Caco-2 (cell line): ENCODE measurements at regions not wholly inside any gene's neighbourhood (a gene's known extent, or its start where the extent isn't known, plus 50 kb on each side); places are given as distances from the start of the nearest gene placed in this dataset.
"Not testable (repeated sequence)": the region's sequence is repeated elsewhere in the genome, so short reads cannot be mapped to it uniquely, and the experiment has no call there.

Experiments
- BruUV-seq: library from RNA; stranded (reverse); fragments of 400-500 nt; replicated peaks from 2 replicates; lab custom pipeline; 2021; lab: Mats Ljungman, UMichigan
- CTCF ChIA-PET: fragments of 300-600 bp; sonication (Branson Sonifier 250); formaldehyde crosslinking; loops from one replicate; lab custom pipeline; 2022; ENCODE audit warnings: antibody characterized with exemption; lab: Charles Lee
- POLR2A ChIA-PET: fragments of 300-600 bp; sonication (Branson Sonifier 250); formaldehyde crosslinking; loops from one replicate; lab custom pipeline; 2022; ENCODE audit warnings: antibody characterized with exemption; lab: Charles Lee
- DNase-seq, 2 experiments: peaks; one replicate each; pipeline versions ENCODE4 v3.0.0 to v3.0.0-alpha.2; 2020 to 2022
- H3K27me3 ChIP-seq: replicated peaks from 2 replicates; pipeline ENCODE4 v1.6.0; 2011; ENCODE audit warnings: low read length; ENCODE audit not compliant: control insufficient read depth, insufficient read depth
- H3K36me3 ChIP-seq: 2 replicates; pipeline ENCODE4 v1.5.1; 2011; ENCODE audit warnings: low read length; ENCODE audit not compliant: control insufficient read depth, insufficient read depth
- H3K4me1 ChIP-seq: fragments of 250-450 bp; sonication (Bioruptor Pico); 2 replicates; pipeline ENCODE4 v1.5.1; 2020; ENCODE audit warnings: mild to moderate bottlenecking
- H3K4me3 ChIP-seq: 2 replicates; pipeline ENCODE4 v1.5.1; 2011; ENCODE audit warnings: low read depth, mild to moderate bottlenecking, control low read depth, low read length
- H3K9me3 ChIP-seq: fragments of 250-450 bp; sonication (Bioruptor Pico); 2 replicates; pipeline ENCODE4 v1.5.1; 2020; ENCODE audit warnings: mild to moderate bottlenecking, moderate library complexity
- H3K27ac Mint-ChIP-seq: one replicate; pipeline ENCODE4 v1.8.0; 2022; ENCODE audit warnings: mixed read lengths; ENCODE audit not compliant: unreplicated experiment
- H3K27me3 Mint-ChIP-seq: one replicate; pipeline ENCODE4 v1.8.0; 2022; ENCODE audit warnings: mixed read lengths; ENCODE audit not compliant: insufficient read depth, unreplicated experiment
- H3K36me3 Mint-ChIP-seq: one replicate; pipeline ENCODE4 v1.8.0; 2022; ENCODE audit warnings: mild to moderate bottlenecking, mixed read lengths; ENCODE audit not compliant: insufficient read depth, unreplicated experiment
- H3K4me1 Mint-ChIP-seq: one replicate; pipeline ENCODE4 v1.8.0; 2022; ENCODE audit warnings: low read depth, mixed read lengths; ENCODE audit not compliant: unreplicated experiment
- H3K4me3 Mint-ChIP-seq: one replicate; pipeline ENCODE4 v1.8.0; 2022; ENCODE audit warnings: mild to moderate bottlenecking, moderate library complexity, mixed read lengths; ENCODE audit not compliant: unreplicated experiment
- H3K9me3 Mint-ChIP-seq: one replicate; pipeline ENCODE4 v1.8.0; 2022; ENCODE audit warnings: mixed read lengths; ENCODE audit not compliant: unreplicated experiment
- CTCF ChIP-seq, 2 experiments: fragments of 200-600 bp in 1 of 2; IDR thresholded peaks; 1 replicate in 1 of 2; 2 replicates in 1 of 2; pipeline versions ENCODE4 v1.5.1 to v1.8.0; 2011 to 2022; ENCODE audit warnings: antibody characterized with exemption in 1 of 2, control low read depth in 1 of 2, inconsistent platforms in 1 of 2, low read depth in 1 of 2, low read length in 1 of 2, mild to moderate bottlenecking in 1 of 2, moderate library complexity in 1 of 2; ENCODE audit not compliant: insufficient read depth in 1 of 2, severe bottlenecking in 1 of 2, unreplicated experiment in 1 of 2
- intact Hi-C: fragments of 100-400 bp; cut with micrococcal nuclease; formaldehyde crosslinking; loops from one replicate; pipeline ENCODE4 v1.10.0; 2022; ENCODE audit not compliant: unreplicated experiment

DNA sequence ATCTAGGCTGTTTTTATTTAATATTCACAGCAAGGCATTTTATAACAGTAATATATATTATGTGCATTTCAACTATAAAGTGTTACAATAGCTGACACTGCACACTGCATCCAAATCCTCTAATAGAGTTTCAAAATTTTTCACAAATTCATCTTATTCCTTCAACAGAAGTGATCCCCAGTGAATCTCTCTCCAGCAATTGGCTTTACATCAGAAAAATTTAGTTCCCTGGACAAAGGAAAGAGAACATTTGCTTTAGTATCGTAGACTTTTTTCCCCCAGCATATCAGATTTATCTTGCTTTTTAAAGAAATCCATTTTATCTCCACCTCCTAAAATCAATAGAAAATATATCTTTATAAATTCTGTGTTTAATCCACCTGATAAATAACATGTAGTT, 868.6 kb downstream of the TBL1XR1 start:
- Histone ChIP-seq H3K27me3 (no peaks in the 10 kb centered on the region), H3K4me3 (no peak overlapping the region), H3K9me3 (no peaks in the 10 kb centered on the region), H3K4me1 (no peaks in the 10 kb centered on the region), H3K36me3 (no peaks in the 10 kb centered on the region)
- Mint-ChIP-seq H3K4me1 (no peaks in the 10 kb centered on the region), H3K27me3 (no peaks in the 10 kb centered on the region), H3K36me3 (no peaks in the 10 kb centered on the region), H3K27ac (no peak overlapping the region), H3K4me3 (no peak overlapping the region), H3K9me3 (no peaks in the 10 kb centered on the region)
- ChIA-PET CTCF (no interaction called here), POLR2A (no interaction called here)
- intact Hi-C loops: no loop called here
- no peak for DNase-seq
- TF ChIP-seq CTCF (IDR thresholded peaks at IDR 0.05; ENCODE audit: insufficient read depth in 1 of 2, low read depth in 1 of 2, low read length in 1 of 2, severe bottlenecking in 1 of 2, unreplicated experiment in 1 of 2): no peak
- BruUV-seq: no TSS peak

- TF ChIP-seq CTCF (IDR thresholded peaks at IDR 0.05; ENCODE audit: insufficient read depth in 1 of 2, low read depth in 1 of 2, low read length in 1 of 2, severe bottlenecking in 1 of 2, unreplicated experiment in 1 of 2): no peak
- Histone ChIP-seq H3K4me3 (no peak overlapping the region), H3K9me3 (no peaks in the 10 kb centered on the region), H3K27me3 (no peaks in the 10 kb centered on the region), H3K36me3 (no peaks in the 10 kb centered on the region), H3K4me1 (no peaks in the 10 kb centered on the region)
- POLR2A ChIA-PET: no interaction called here
- intact Hi-C loops: no loop called here
- DNase-seq: no peak
- Mint-ChIP-seq H3K36me3 (no peaks in the 10 kb centered on the region), H3K9me3 (no peaks in the 10 kb centered on the region), H3K27me3 (no peaks in the 10 kb centered on the region), H3K4me1 (no peaks in the 10 kb centered on the region), H3K4me3 (no peak overlapping the region), H3K27ac (no peak overlapping the region)
- BruUV-seq: no TSS peak
- CTCF ChIA-PET: no interaction called here
Measured at GRCh38 chr3:176328198-176328597, 869.1 kb downstream of the TBL1XR1 start.

DNA sequence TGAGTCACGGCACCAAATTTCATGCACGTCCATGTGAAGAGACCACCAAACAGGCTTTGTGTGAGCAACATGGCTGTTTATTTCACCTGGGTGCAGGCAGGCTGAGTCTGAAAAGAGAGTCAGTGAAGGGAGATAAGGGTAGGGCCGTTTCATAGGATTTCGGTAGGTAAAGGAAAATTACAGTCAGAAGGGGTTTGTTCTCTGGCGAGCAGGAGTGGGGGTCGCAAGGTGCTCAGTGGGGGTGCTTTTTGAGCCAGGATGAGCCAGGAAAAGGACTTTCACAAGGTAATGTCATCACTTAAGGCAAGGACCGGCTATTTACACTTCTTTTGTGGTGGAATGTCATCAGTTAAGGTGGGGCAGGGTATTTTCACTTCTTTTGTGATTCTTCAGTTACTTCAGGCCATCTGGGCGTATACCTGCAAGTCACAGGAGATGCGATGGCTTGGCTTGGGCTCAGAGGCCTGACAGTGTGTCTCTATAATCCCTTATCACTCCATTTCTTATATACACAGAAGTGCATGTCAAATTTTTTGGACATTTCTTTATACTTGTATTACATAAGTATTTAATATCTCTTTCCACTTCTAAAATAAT, 870.3 kb downstream of the TBL1XR1 start:
- not testable (repeated sequence) for H3K4me1 Mint-ChIP-seq

DNA sequence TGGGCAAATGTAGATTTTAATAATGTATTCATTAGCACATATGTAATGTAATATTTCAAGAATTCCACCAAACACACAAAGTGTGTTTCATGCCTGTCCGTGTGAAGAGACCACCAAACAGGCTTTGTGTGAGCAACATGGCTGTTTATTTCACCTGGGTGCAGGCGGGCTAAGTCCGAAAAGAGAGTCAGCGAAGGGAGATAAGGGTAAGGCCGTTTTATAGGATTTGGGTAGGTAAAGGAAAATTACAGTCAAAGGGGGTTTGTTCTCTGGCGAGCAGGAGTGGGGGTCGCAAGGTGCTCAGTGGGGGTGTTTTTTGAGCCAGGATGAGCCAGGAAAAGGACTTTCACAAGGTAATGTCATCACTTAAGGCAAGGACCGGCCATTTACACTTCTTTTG, 875.8 kb downstream of the TBL1XR1 start:
- CTCF ChIA-PET, POLR2A ChIA-PET, H3K27ac Mint-ChIP-seq: not testable (repeated sequence)

More for the DNA sequence above, 870.3 kb downstream of the TBL1XR1 start:
- H3K27me3 Mint-ChIP-seq, H3K27ac Mint-ChIP-seq, H3K4me1 ChIP-seq, H3K27me3 ChIP-seq, intact Hi-C loops, BruUV-seq, DNase-seq, H3K36me3 Mint-ChIP-seq, POLR2A ChIA-PET, H3K9me3 Mint-ChIP-seq, H3K36me3 ChIP-seq, H3K4me3 Mint-ChIP-seq, H3K4me3 ChIP-seq, H3K9me3 ChIP-seq, CTCF ChIA-PET: not testable (repeated sequence)

More for the DNA sequence above, 875.8 kb downstream of the TBL1XR1 start:
- H3K4me3 ChIP-seq, H3K36me3 ChIP-seq, H3K9me3 ChIP-seq, H3K9me3 Mint-ChIP-seq, H3K4me1 ChIP-seq, H3K27me3 ChIP-seq, H3K36me3 Mint-ChIP-seq, intact Hi-C loops, H3K4me3 Mint-ChIP-seq, DNase-seq, BruUV-seq, H3K27me3 Mint-ChIP-seq, H3K4me1 Mint-ChIP-seq: not testable (repeated sequence)
